Fibroblast of mammary gland (primary cell): ENCODE measurements at regions not wholly inside any gene's neighbourhood (a gene's known extent, or its start where the extent isn't known, plus 50 kb on each side); places are given as distances from the start of the nearest gene placed in this dataset.

Source experiments
- DNase-seq: peaks from one replicate; pipeline ENCODE4 v3.0.0-alpha.2; 2010; ENCODE audit warnings: low read depth
- H3K4me3 ChIP-seq: 2 replicates; pipeline ENCODE4 v1.5.1; 2011; ENCODE audit warnings: low read depth, mild to moderate bottlenecking, low read length, moderate library complexity; ENCODE audit not compliant: control insufficient read depth
- CTCF ChIP-seq: conservative IDR thresholded peaks from 2 replicates; pipeline ENCODE4 v1.5.1; 2011; ENCODE audit warnings: low read depth, low read length, inconsistent platforms; ENCODE audit not compliant: control insufficient read depth, insufficient read depth

GRCh38 chr1:229991104-229991513 is 75.9 kb upstream of the GALNT2 start:
- no peak for DNase-seq
- no peak for TF ChIP-seq CTCF
- H3K4me3 ChIP-seq: no peak overlapping the region

GRCh38 chr1:229991724-229992333 is 75.2 kb upstream of the GALNT2 start:
- no peak for TF ChIP-seq CTCF
- no peak for DNase-seq
- H3K4me3 ChIP-seq: no peak overlapping the region

GRCh38 chr1:229993060-229993459 is 74.0 kb upstream of the GALNT2 start:
- TF ChIP-seq CTCF: no peak
- H3K4me3 ChIP-seq: no peak overlapping the region
- DNase-seq: no peak

GRCh38 chr1:229993894-229994293 is 73.1 kb upstream of the GALNT2 start:
- no peak for TF ChIP-seq CTCF
- no peak overlapping the region for H3K4me3 ChIP-seq
- no peak for DNase-seq

- peak; percentile 7 for DNase-seq
- H3K4me3 ChIP-seq: no peak overlapping the region
- TF ChIP-seq CTCF: no peak
Measured at GRCh38 chr1:229999004-229999670, 67.9 kb upstream of the GALNT2 start.

- TF ChIP-seq CTCF: no peak
- no peak for DNase-seq
- H3K4me3 ChIP-seq: no peak overlapping the region
Measured at GRCh38 chr1:230000493-230001184, 66.4 kb upstream of the GALNT2 start.
